Naive thymus-derived CD4-positive, alpha-beta T cell (primary cell): ENCODE measurements at regions not wholly inside any gene's neighbourhood (a gene's known extent, or its start where the extent isn't known, plus 50 kb on each side); places are given as distances from the start of the nearest gene placed in this dataset.

Source experiments
- ATAC-seq: fragments of 150-1000 bp; cut with Tn5 transposase; 2 replicates; pipeline ENCODE4 v1.10.0; 2021; ENCODE audit warnings: mild to moderate bottlenecking, moderate library complexity
- CTCF ChIA-PET: fragments of 350-600 bp; sonication (Branson Sonifier 250); formaldehyde crosslinking; loops from one replicate; lab custom pipeline; 2021; ENCODE audit warnings: antibody characterized with exemption; lab: Charles Lee
- POLR2A ChIA-PET: fragments of 350-600 bp; sonication (Branson Sonifier 250); formaldehyde crosslinking; loops from one replicate; lab custom pipeline; 2021; ENCODE audit warnings: antibody characterized with exemption, inconsistent platforms; lab: Charles Lee
- DNase-seq, 9 donors: peaks; one replicate each; pipeline versions ENCODE4 v3.0.0 to v3.0.0-alpha.2; 2020 to 2022; ENCODE audit warnings: mixed read lengths in 1 of 9
- H3K27ac ChIP-seq: one replicate; pipeline ENCODE4 v1.7.0; 2013; ENCODE audit warnings: mild to moderate bottlenecking, low read depth, low read length, moderate library complexity
- H3K27me3 ChIP-seq, 2 donors: one replicate each; pipeline ENCODE4 v1.7.0; 2013; ENCODE audit warnings: low read length in 2 of 2, mild to moderate bottlenecking in 2 of 2, moderate library complexity in 2 of 2; ENCODE audit not compliant: control insufficient read depth in 2 of 2, insufficient read depth in 2 of 2
- H3K36me3 ChIP-seq, 3 experiments: 1 replicate in 2 of 3; 2 replicates in 1 of 3; pipeline ENCODE4 v1.7.0; 2013; ENCODE audit warnings: low read length in 3 of 3, mild to moderate bottlenecking in 3 of 3, moderate library complexity in 1 of 3; ENCODE audit not compliant: insufficient read depth in 3 of 3, control insufficient read depth in 2 of 3
- H3K4me1 ChIP-seq, 2 donors: one replicate each; pipeline ENCODE4 v1.7.0; 2013; ENCODE audit warnings: low read length in 2 of 2, mild to moderate bottlenecking in 2 of 2, moderate library complexity in 1 of 2; ENCODE audit not compliant: control insufficient read depth in 2 of 2, insufficient read depth in 2 of 2
- H3K4me3 ChIP-seq: 2 replicates; pipeline ENCODE4 v1.7.0; 2013; ENCODE audit warnings: mild to moderate bottlenecking, low read length
- H3K9me3 ChIP-seq, 3 experiments: 1 replicate in 2 of 3; 2 replicates in 1 of 3; pipeline ENCODE4 v1.7.0; 2013; ENCODE audit warnings: low read length in 3 of 3; ENCODE audit not compliant: control insufficient read depth in 2 of 3
- H3K27ac Mint-ChIP-seq, 9 donors: one replicate each; pipeline ENCODE4 v1.8.0; 2020 to 2022; ENCODE audit warnings: mixed read lengths in 9 of 9, mild to moderate bottlenecking in 8 of 9, moderate library complexity in 5 of 9, inconsistent platforms in 2 of 9
- H3K27me3 Mint-ChIP-seq, 5 donors: one replicate each; pipeline ENCODE4 v1.8.0; 2021 to 2022; ENCODE audit warnings: mixed read lengths in 5 of 5, mild to moderate bottlenecking in 1 of 5
- H3K36me3 Mint-ChIP-seq, 5 donors: one replicate each; pipeline ENCODE4 v1.8.0; 2020 to 2022; ENCODE audit warnings: mixed read lengths in 5 of 5, mild to moderate bottlenecking in 3 of 5, inconsistent platforms in 1 of 5
- H3K4me1 Mint-ChIP-seq, 7 donors: one replicate each; pipeline ENCODE4 v1.8.0; 2020 to 2022; ENCODE audit warnings: mixed read lengths in 7 of 7, mild to moderate bottlenecking in 3 of 7, inconsistent platforms in 1 of 7
- H3K4me3 Mint-ChIP-seq, 10 donors: one replicate each; pipeline ENCODE4 v1.8.0; 2020 to 2022; ENCODE audit warnings: mild to moderate bottlenecking in 10 of 10, mixed read lengths in 10 of 10, moderate library complexity in 6 of 10, inconsistent platforms in 2 of 10
- H3K9me3 Mint-ChIP-seq, 11 donors: one replicate each; pipeline ENCODE4 v1.8.0; 2020 to 2022; ENCODE audit warnings: mixed read lengths in 11 of 11, mild to moderate bottlenecking in 4 of 11, inconsistent platforms in 1 of 11, moderate library complexity in 1 of 11
- intact Hi-C, 2 donors: fragments of 100-400 bp; cut with micrococcal nuclease; formaldehyde crosslinking; loops; one replicate each; pipeline ENCODE4 v1.15.1; 2023

DNA sequence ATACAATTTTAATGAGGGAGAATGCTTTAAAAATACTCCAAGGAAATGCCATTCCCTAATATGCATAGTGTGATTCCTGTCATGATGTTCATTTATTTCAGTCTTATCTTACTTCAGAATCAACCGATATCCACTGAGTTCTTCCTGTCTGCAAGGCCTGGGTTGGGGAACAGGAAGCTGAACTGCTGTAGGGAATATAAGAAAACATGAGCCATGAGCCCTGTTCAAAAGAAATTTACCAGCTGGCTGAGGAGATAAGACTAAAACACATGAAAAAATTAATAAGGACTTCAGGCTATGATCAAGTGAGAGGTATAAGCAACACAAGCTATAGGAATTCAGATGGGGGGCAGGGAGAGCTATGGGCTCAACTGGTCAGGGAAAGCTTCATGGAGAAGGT lies 184.7 kb downstream of the PLPP4 start:
- H3K36me3 ChIP-seq: no peaks in the 10 kb centered on the region
- ATAC-seq: no peak
- Mint-ChIP-seq H3K27ac (no peak overlapping the region), H3K4me1 (peaks cover 0 to 5% (median 0%) of the 10 kb centered on the region in 7 donors), H3K9me3 (peaks cover 0 to 10% (median 0%) of the 10 kb centered on the region in 11 donors), H3K4me3 (no peak overlapping the region), H3K36me3 (no peaks in the 10 kb centered on the region), H3K27me3 (peaks cover 0 to 9% (median 1%) of the 10 kb centered on the region in 5 donors)
- H3K27ac ChIP-seq: no peak overlapping the region
- no peak for DNase-seq
- H3K27me3 ChIP-seq: no peaks in the 10 kb centered on the region
- H3K9me3 ChIP-seq: no peaks in the 10 kb centered on the region
- intact Hi-C loops: no loop called here
- CTCF ChIA-PET: no interaction called here
- H3K4me3 ChIP-seq: no peak overlapping the region
- H3K4me1 ChIP-seq: no peaks in the 10 kb centered on the region
- POLR2A ChIA-PET: no interaction called here

GRCh38 chr10:120643351-120643750 lies 186.3 kb downstream of the PLPP4 start:
- Histone ChIP-seq H3K27ac (no peak overlapping the region), H3K27me3 (no peaks in the 10 kb centered on the region), H3K36me3 (no peaks in the 10 kb centered on the region), H3K4me1 (no peaks in the 10 kb centered on the region), H3K9me3 (no peaks in the 10 kb centered on the region), H3K4me3 (no peak overlapping the region)
- peaks cover 0 to 9% (median 0%) of the 10 kb centered on the region in 5 donors for H3K27me3 Mint-ChIP-seq
- peak; percentile 61 for ATAC-seq
- no peak overlapping the region for H3K27ac Mint-ChIP-seq
- H3K9me3 Mint-ChIP-seq: peaks cover 0 to 10% (median 0%) of the 10 kb centered on the region in 11 donors
- H3K4me1 Mint-ChIP-seq: peaks cover 0 to 5% (median 0%) of the 10 kb centered on the region in 7 donors
- no peak overlapping the region for H3K4me3 Mint-ChIP-seq
- ChIA-PET CTCF (no interaction called here), POLR2A (no interaction called here)
- DNase-seq: no peak
- H3K36me3 Mint-ChIP-seq: no peaks in the 10 kb centered on the region
- intact Hi-C loops: no loop called here

DNA sequence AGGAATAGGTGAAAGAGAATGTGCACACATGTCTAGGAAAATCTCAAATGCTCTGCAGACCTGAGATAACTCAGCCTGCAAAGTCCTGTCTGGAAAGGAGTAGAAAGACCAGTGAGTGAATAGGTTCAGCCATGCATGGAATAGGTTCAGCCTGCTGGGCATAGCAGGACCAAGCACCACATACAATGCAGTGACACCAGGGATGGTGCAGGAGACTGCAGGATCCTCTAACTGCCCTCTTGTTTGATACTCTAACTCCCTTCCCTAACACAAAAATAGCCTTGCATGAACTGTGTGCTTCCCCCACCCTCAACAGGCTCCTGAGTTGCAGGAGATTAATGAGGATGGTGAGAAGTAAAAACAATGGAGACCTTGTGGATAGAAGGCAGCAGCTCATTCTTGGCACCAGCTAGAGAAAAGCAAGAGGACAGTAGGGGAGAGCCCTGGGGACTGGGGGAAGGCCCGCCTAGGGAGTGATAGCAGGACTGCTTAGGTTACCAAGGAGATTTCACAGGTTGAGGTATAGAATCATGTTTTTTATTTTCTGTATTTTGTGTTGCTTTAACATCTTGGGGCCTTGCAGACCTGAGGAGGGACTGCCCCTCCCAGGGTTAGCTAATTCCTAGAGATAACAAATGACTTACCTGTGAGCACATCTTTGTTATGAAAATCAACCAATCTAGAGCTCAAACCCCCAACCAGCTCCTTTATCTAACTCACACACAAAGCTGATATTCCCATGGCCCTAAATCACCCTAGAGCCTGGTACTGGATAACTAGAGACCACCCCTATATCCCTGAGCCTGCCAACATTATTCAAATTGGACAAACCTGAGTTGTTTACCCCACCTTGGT lies 187.8 kb downstream of the PLPP4 start:
- Histone ChIP-seq H3K27ac (no peak overlapping the region), H3K36me3 (no peaks in the 10 kb centered on the region), H3K9me3 (no peaks in the 10 kb centered on the region), H3K4me3 (no peak overlapping the region), H3K4me1 (no peaks in the 10 kb centered on the region), H3K27me3 (no peaks in the 10 kb centered on the region)
- peaks cover 0 to 5% (median 0%) of the 10 kb centered on the region in 7 donors for H3K4me1 Mint-ChIP-seq
- H3K27me3 Mint-ChIP-seq: peaks cover 0 to 6% (median 0%) of the 10 kb centered on the region in 5 donors
- ChIA-PET CTCF (no interaction called here), POLR2A (no interaction called here)
- DNase-seq (no peak), ATAC-seq (no peak)
- H3K36me3 Mint-ChIP-seq: no peaks in the 10 kb centered on the region
- peaks cover 0 to 10% (median 0%) of the 10 kb centered on the region in 11 donors for H3K9me3 Mint-ChIP-seq
- no peak overlapping the region for H3K4me3 Mint-ChIP-seq
- H3K27ac Mint-ChIP-seq: no peak overlapping the region
- intact Hi-C loops: no loop called here

DNA sequence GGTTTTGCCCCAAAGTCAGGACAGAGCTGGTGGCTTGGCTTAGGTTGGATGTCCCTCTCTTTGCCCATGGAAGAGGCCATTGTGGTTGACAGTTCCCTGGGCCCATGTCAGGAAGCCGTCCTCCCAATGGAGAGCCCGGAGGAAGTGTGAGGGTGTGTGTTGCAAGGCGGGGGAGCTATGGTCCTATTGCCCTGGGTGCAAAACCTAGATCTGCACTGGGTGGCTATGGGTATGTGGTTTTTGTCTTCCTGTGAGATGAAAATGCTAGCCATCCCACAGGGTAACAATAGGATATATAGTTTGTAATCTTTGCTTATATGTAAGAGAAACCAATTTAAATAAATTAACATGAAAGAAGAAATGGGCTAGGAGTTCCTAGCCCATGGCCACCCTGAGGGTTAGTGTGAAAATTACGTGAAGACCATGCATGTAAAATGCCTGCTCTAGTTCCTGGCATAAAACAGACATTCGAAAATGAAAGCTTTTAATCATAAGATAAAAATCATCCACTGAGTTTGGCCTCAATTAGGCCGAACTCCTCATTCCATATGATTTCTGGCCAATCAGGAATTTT lies 189.2 kb downstream of the PLPP4 start:
- no peaks in the 10 kb centered on the region for H3K36me3 Mint-ChIP-seq
- no peaks in the 10 kb centered on the region for H3K9me3 ChIP-seq
- intact Hi-C loops: no loop called here
- no peak overlapping the region for H3K4me3 Mint-ChIP-seq
- ChIA-PET CTCF (no interaction called here), POLR2A (no interaction called here)
- no peaks in the 10 kb centered on the region for H3K36me3 ChIP-seq
- H3K9me3 Mint-ChIP-seq: peaks cover 0 to 6% (median 0%) of the 10 kb centered on the region in 11 donors
- no peak overlapping the region for H3K4me3 ChIP-seq
- no peak for DNase-seq
- no peak overlapping the region for H3K27ac ChIP-seq
- ATAC-seq: no peak
- no peaks in the 10 kb centered on the region for H3K4me1 ChIP-seq
- peaks cover 0 to 8% (median 0%) of the 10 kb centered on the region in 5 donors for H3K27me3 Mint-ChIP-seq
- H3K4me1 Mint-ChIP-seq: peaks cover 0 to 5% (median 0%) of the 10 kb centered on the region in 7 donors
- H3K27ac Mint-ChIP-seq: no peak overlapping the region
- no peaks in the 10 kb centered on the region for H3K27me3 ChIP-seq

GRCh38 chr10:120646738-120647456 lies 189.9 kb downstream of the PLPP4 start:
- H3K27ac ChIP-seq: no peak overlapping the region
- CTCF ChIA-PET: no interaction called here
- H3K36me3 ChIP-seq: no peaks in the 10 kb centered on the region
- Mint-ChIP-seq H3K27ac (no peak overlapping the region), H3K36me3 (no peaks in the 10 kb centered on the region), H3K4me1 (peaks cover 0 to 2% (median 0%) of the 10 kb centered on the region in 7 donors), H3K9me3 (peaks cover 0 to 3% (median 0%) of the 10 kb centered on the region in 11 donors), H3K4me3 (no peak overlapping the region), H3K27me3 (peaks cover 0 to 14% (median 0%) of the 10 kb centered on the region in 5 donors)
- H3K9me3 ChIP-seq: no peaks in the 10 kb centered on the region
- H3K27me3 ChIP-seq: no peaks in the 10 kb centered on the region
- intact Hi-C loops: no loop called here
- no peak overlapping the region for H3K4me3 ChIP-seq
- POLR2A ChIA-PET: no interaction called here
- DNase-seq (no peak), ATAC-seq (no peak)
- no peaks in the 10 kb centered on the region for H3K4me1 ChIP-seq

DNA sequence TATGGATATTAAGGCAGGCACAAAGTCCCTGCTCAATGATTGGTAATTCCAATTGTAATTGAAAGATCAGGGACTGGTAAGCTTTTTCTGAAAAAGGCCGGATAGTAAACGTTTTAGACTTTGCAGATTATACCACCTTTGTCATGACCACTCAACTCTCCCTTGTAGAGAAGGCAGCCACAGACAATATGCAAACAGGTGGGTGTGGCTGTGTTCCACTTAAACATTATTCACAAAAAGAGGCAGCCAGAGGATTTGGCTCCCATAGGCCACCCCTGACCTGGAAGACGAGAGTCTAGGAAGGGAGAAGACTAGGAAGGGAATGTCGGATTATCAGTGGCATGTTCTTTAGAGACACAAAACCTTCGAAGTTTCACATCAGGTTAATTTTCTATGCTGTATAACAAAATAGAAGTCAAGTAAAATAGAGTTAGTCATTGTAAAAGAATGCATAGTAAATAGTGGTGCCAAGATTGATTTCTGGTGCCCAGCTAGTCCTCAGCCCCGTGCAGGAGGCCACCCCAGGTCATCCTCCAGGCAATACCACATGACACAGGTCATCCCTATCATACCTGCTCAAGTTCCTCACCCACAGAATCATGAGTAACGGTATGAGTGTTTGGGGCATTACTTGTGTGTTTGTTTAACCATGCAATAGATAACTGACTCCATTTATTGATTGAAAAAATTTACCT lies 193.8 kb downstream of the PLPP4 start:
- Histone ChIP-seq H3K4me3 (no peak overlapping the region), H3K9me3 (no peaks in the 10 kb centered on the region), H3K4me1 (no peaks in the 10 kb centered on the region), H3K27me3 (no peaks in the 10 kb centered on the region), H3K36me3 (no peaks in the 10 kb centered on the region), H3K27ac (no peak overlapping the region)
- ATAC-seq (no peak), DNase-seq (no peak)
- H3K4me1 Mint-ChIP-seq: no peaks in the 10 kb centered on the region
- no peak overlapping the region for H3K27ac Mint-ChIP-seq
- H3K4me3 Mint-ChIP-seq: no peak overlapping the region
- H3K9me3 Mint-ChIP-seq: peaks cover 0 to 3% (median 0%) of the 10 kb centered on the region in 11 donors
- POLR2A ChIA-PET: no interaction called here
- H3K27me3 Mint-ChIP-seq: peaks cover 0 to 14% (median 0%) of the 10 kb centered on the region in 5 donors
- no peaks in the 10 kb centered on the region for H3K36me3 Mint-ChIP-seq
- CTCF ChIA-PET: no interaction called here
- intact Hi-C loops: no loop called here
